ENCODE measurements at regions not wholly inside any gene's neighbourhood (a gene's known extent, or its start where the extent isn't known, plus 50 kb on each side); places are given as distances from the start of the nearest gene placed in this dataset.

DNA sequence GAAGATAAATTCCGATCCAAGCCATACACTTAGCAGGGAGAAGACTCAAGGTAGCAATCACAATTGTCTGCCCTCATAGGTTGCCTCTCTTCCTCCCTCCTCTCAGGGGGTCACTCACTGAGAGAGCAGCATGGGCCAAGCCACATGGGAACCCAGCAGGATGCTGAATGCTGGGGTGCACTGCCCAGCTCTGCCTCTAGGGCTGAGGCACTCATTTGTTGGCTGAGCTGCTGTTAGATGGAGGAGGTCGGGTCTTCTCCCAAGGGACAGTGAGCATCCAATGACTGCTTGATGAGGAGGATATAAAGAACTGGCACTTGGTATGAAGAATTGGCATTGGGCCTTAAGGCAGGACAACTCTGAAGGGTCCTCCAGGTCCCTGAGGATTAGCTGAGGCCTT is 418.8 kb downstream of the SIPA1L2 start:
- no peak overlapping the region for H3K9ac ChIP-seq (ENCODE audit: low read length)
- no peaks in the 10 kb centered on the region for H3K79me2 ChIP-seq (ENCODE audit: low read length)
- DNase-seq = peak; percentile 71

DNA sequence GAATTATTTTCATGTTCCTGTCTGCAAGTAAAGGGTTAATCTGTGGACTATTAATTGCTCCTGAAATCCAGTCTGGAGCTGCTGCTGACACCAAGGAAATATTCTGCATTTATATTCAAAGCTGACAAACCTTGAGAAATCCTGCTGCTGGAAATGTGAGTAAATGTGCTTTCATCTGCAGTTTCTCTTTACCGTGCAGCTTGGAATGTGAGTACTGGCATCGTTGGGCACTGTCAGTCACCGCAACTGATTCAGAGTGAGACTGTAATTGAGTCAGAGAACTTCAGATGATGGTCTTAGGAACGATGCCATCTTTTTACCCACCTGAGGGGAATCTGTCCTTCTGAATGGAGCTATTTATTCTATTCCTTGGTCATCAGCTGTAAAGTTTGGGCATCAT is 420.6 kb downstream of the SIPA1L2 start:
- no peak for DNase-seq
- no peaks in the 10 kb centered on the region for H3K9me3 ChIP-seq (ENCODE audit: low read length)
- no peaks in the 10 kb centered on the region for H3K36me3 ChIP-seq (ENCODE audit: insufficient read depth, low read length)
- H3K9me2 ChIP-seq (replicated peaks; ENCODE audit: insufficient read depth, low read length) = no peaks in the 10 kb centered on the region
- no peak overlapping the region for H3K4me2 ChIP-seq (ENCODE audit: low read depth, low read length, poor library complexity, severe bottlenecking)
- H3K4me3 ChIP-seq (ENCODE audit: low read length) = no peak overlapping the region
- no peak overlapping the region for H3K27ac ChIP-seq (ENCODE audit: low read length)
- H2AFZ ChIP-seq (ENCODE audit: low read length) = no peak overlapping the region
- no peak overlapping the region for H3K9ac ChIP-seq (ENCODE audit: low read length)
- H3K79me2 ChIP-seq (ENCODE audit: low read length) = no peaks in the 10 kb centered on the region
- no peaks in the 10 kb centered on the region for H4K20me1 ChIP-seq (ENCODE audit: insufficient read depth, low read depth, low read length)
- no peaks in the 10 kb centered on the region for H3K4me1 ChIP-seq (ENCODE audit: low read length)
- H3K27me3 ChIP-seq (ENCODE audit: low read length) = no peaks in the 10 kb centered on the region

More for the DNA sequence above, 418.8 kb downstream of the SIPA1L2 start:
- no peaks in the 10 kb centered on the region for H3K9me2 ChIP-seq (replicated peaks; ENCODE audit: insufficient read depth, low read length)
- H2AFZ ChIP-seq (ENCODE audit: low read length) = no peak overlapping the region
- no peak overlapping the region for H3K4me3 ChIP-seq (ENCODE audit: low read length)
- no peaks in the 10 kb centered on the region for H3K4me1 ChIP-seq (ENCODE audit: low read length)
- no peaks in the 10 kb centered on the region for H3K36me3 ChIP-seq (ENCODE audit: insufficient read depth, low read length)
- H3K27ac ChIP-seq (ENCODE audit: low read length) = no peak overlapping the region
- no peaks in the 10 kb centered on the region for H3K9me3 ChIP-seq (ENCODE audit: low read length)
- no peak overlapping the region for H3K4me2 ChIP-seq (ENCODE audit: low read depth, low read length, poor library complexity, severe bottlenecking)
- no peaks in the 10 kb centered on the region for H4K20me1 ChIP-seq (ENCODE audit: insufficient read depth, low read depth, low read length)
- H3K27me3 ChIP-seq (ENCODE audit: low read length) = no peaks in the 10 kb centered on the region

DNA sequence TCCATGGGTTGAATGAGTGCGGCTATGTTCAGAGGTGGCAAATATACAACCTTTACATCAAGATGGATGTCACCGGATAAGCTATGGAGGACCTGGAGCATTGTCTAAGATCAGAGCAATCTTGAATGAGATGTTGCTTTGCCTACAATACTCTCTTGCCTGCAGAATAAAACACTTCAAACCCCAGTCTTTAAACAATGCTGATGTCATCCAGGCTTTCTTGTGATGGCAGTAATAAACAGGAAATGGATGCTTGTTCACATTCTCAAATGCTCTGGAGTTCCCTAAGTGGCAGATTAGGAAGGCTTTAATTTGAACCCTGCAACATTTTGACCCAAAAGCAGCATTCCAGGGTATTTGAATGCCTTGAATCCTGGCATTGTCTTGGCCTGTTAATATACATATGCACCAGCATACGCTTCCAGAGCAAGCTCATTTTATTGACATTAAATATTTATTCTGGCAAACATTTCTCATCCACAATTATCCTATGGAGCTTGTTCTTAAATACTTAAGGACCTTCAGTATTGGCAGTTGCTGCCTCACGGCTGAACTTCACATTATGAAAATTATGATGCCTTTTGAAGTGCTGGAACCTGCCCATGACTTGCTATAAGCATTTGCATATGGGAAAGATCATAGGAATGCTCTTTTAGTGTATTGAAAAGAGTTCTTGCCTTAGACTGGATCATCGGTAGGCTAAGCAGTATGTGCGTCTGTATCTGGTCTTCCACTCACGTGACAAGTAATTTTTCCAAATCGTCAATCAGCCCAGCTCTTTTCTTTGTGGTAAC is 422.7 kb downstream of the SIPA1L2 start:
- H3K9me3 ChIP-seq (ENCODE audit: low read length) = no peaks in the 10 kb centered on the region
- DNase-seq = no peak

DNA sequence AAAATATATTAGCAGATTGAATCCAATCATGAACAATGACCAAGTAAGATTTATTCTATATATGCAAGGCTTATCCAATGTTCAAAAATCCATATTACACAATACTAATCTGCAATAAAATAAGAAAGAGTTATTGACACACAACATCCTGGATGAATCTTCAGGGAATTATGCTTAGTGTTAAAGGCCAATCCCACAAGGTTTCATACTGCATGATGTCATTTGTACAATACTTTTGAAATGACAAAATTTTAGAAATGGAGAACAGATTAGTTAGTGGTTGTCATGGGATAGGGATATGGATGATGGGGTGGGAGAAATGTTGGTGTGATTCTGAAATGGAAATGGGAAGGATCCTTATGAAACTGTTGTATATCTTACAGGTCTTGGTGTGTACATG is 425.7 kb downstream of the SIPA1L2 start:
- no peak overlapping the region for H2AFZ ChIP-seq (ENCODE audit: low read length)
- H3K9me3 ChIP-seq (ENCODE audit: low read length) = no peaks in the 10 kb centered on the region
- no peak for DNase-seq
- H3K9me2 ChIP-seq (replicated peaks; ENCODE audit: insufficient read depth, low read length) = no peaks in the 10 kb centered on the region
- no peaks in the 10 kb centered on the region for H3K4me1 ChIP-seq (ENCODE audit: low read length)
- no peak overlapping the region for H3K27ac ChIP-seq (ENCODE audit: low read length)
- no peak overlapping the region for H3K4me3 ChIP-seq (ENCODE audit: low read length)
- no peaks in the 10 kb centered on the region for H4K20me1 ChIP-seq (ENCODE audit: insufficient read depth, low read depth, low read length)
- no peak overlapping the region for H3K9ac ChIP-seq (ENCODE audit: low read length)
- H3K36me3 ChIP-seq (ENCODE audit: insufficient read depth, low read length) = no peaks in the 10 kb centered on the region
- no peaks in the 10 kb centered on the region for H3K27me3 ChIP-seq (ENCODE audit: low read length)
- no peak overlapping the region for H3K4me2 ChIP-seq (ENCODE audit: low read depth, low read length, poor library complexity, severe bottlenecking)
- H3K79me2 ChIP-seq (ENCODE audit: low read length) = no peaks in the 10 kb centered on the region

More for the DNA sequence above, 422.7 kb downstream of the SIPA1L2 start:
- Histone ChIP-seq H3K9me2 (replicated peaks; ENCODE audit: insufficient read depth, low read length) (no peaks in the 10 kb centered on the region), H4K20me1 (ENCODE audit: insufficient read depth, low read depth, low read length) (no peaks in the 10 kb centered on the region), H3K4me3 (ENCODE audit: low read length) (no peak overlapping the region), H3K27ac (ENCODE audit: low read length) (no peak overlapping the region), H3K27me3 (ENCODE audit: low read length) (no peaks in the 10 kb centered on the region), H3K79me2 (ENCODE audit: low read length) (no peaks in the 10 kb centered on the region), H3K4me1 (ENCODE audit: low read length) (no peaks in the 10 kb centered on the region), H2AFZ (ENCODE audit: low read length) (no peak overlapping the region), H3K9ac (ENCODE audit: low read length) (no peak overlapping the region), H3K36me3 (ENCODE audit: insufficient read depth, low read length) (no peaks in the 10 kb centered on the region), H3K4me2 (ENCODE audit: low read depth, low read length, poor library complexity, severe bottlenecking) (no peak overlapping the region)

DNA sequence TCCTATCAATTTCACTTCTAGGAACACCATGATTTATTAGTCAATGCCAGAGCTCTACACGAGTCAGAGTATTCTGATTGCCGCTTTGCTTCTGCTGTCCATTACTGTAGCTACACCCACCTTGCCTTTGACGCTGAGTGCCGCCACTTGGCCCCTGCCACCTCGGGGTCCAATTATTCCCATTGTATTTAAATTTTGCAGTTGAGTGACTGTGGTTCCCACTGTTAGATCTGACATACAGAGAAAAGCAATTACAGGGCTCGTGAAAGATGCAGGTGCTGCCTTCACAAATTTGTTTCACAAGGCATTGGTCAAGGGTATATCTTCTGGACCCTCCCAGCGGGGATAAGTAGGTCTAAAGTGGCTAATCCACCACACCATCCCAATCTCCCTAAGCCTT is 428.9 kb downstream of the SIPA1L2 start:
- H3K9ac ChIP-seq (ENCODE audit: low read length) = no peak overlapping the region
- H3K4me1 ChIP-seq (ENCODE audit: low read length) = no peaks in the 10 kb centered on the region
- no peaks in the 10 kb centered on the region for H3K9me2 ChIP-seq (replicated peaks; ENCODE audit: insufficient read depth, low read length)
- no peak overlapping the region for H2AFZ ChIP-seq (ENCODE audit: low read length)
- no peak overlapping the region for H3K4me3 ChIP-seq (ENCODE audit: low read length)
- H3K79me2 ChIP-seq (ENCODE audit: low read length) = no peaks in the 10 kb centered on the region
- H3K4me2 ChIP-seq (ENCODE audit: low read depth, low read length, poor library complexity, severe bottlenecking) = no peak overlapping the region
- H3K27ac ChIP-seq (ENCODE audit: low read length) = no peak overlapping the region
- no peaks in the 10 kb centered on the region for H3K36me3 ChIP-seq (ENCODE audit: insufficient read depth, low read length)
- no peaks in the 10 kb centered on the region for H4K20me1 ChIP-seq (ENCODE audit: insufficient read depth, low read depth, low read length)
- no peak for DNase-seq
- H3K27me3 ChIP-seq (ENCODE audit: low read length) = no peaks in the 10 kb centered on the region
- no peaks in the 10 kb centered on the region for H3K9me3 ChIP-seq (ENCODE audit: low read length)

DNA sequence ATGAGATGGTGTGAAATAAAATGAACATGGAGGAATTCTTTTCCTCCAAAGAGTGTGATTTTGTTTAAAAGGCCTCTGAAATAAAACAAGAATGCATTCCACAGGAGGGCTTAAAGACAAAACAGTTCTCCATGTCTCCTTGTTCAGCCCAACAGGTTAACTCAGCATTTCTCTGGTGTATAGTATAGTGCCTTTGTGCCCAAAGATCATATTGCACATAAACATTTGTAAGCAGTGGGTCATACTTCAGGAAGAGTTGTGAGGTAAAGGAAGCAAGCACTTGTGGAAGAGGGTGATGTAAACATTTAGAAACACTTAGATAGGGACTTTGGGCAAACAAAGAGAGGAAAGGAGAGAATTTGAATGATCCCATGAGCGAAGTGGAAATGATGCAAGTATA is 433.9 kb downstream of the SIPA1L2 start:
- no peak overlapping the region for H3K9ac ChIP-seq (ENCODE audit: low read length)
- H3K9me2 ChIP-seq (replicated peaks; ENCODE audit: insufficient read depth, low read length) = no peaks in the 10 kb centered on the region
- no peaks in the 10 kb centered on the region for H3K27me3 ChIP-seq (ENCODE audit: low read length)
- no peaks in the 10 kb centered on the region for H3K36me3 ChIP-seq (ENCODE audit: insufficient read depth, low read length)
- no peak for DNase-seq
- H3K79me2 ChIP-seq (ENCODE audit: low read length) = no peaks in the 10 kb centered on the region
- H3K27ac ChIP-seq (ENCODE audit: low read length) = no peak overlapping the region
- no peak overlapping the region for H2AFZ ChIP-seq (ENCODE audit: low read length)
- H3K4me1 ChIP-seq (ENCODE audit: low read length) = no peaks in the 10 kb centered on the region
- no peaks in the 10 kb centered on the region for H4K20me1 ChIP-seq (ENCODE audit: insufficient read depth, low read depth, low read length)
- no peak overlapping the region for H3K4me2 ChIP-seq (ENCODE audit: low read depth, low read length, poor library complexity, severe bottlenecking)
- H3K4me3 ChIP-seq (ENCODE audit: low read length) = no peak overlapping the region
- no peaks in the 10 kb centered on the region for H3K9me3 ChIP-seq (ENCODE audit: low read length)

DNA sequence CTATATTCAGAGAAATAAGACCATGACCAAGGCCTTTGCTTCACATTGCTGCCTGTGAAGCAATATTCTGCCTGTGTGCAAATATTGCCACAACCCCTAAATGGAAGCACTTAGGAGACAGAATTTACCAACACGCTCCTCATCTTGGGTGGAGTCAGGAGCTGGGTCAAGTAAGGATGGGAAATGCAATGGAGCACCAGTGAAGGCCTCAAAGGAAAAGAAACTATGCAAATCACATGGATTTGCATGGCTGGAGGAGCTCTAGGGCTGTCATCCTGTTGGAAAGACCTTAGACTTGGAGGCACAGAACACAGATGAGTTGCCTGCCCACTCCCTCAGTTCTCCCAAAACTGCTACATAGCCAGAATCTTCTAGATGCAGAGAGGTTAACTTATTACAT is 435.5 kb downstream of the SIPA1L2 start:
- DNase-seq = no peak
- H3K9me2 ChIP-seq (replicated peaks; ENCODE audit: insufficient read depth, low read length) = no peaks in the 10 kb centered on the region
- H3K36me3 ChIP-seq (ENCODE audit: insufficient read depth, low read length) = no peaks in the 10 kb centered on the region
- no peaks in the 10 kb centered on the region for H3K9me3 ChIP-seq (ENCODE audit: low read length)
- no peak overlapping the region for H2AFZ ChIP-seq (ENCODE audit: low read length)
- H3K4me1 ChIP-seq (ENCODE audit: low read length) = no peaks in the 10 kb centered on the region
- H3K27me3 ChIP-seq (ENCODE audit: low read length) = no peaks in the 10 kb centered on the region; the same call in 1 of the 2 replicates
- H3K27ac ChIP-seq (ENCODE audit: low read length) = no peak overlapping the region
- H3K79me2 ChIP-seq (ENCODE audit: low read length) = no peaks in the 10 kb centered on the region
- no peak overlapping the region for H3K4me3 ChIP-seq (ENCODE audit: low read length)
- H3K4me2 ChIP-seq (ENCODE audit: low read depth, low read length, poor library complexity, severe bottlenecking) = no peak overlapping the region
- H3K9ac ChIP-seq (ENCODE audit: low read length) = no peak overlapping the region
- no peaks in the 10 kb centered on the region for H4K20me1 ChIP-seq (ENCODE audit: insufficient read depth, low read depth, low read length)

DNA sequence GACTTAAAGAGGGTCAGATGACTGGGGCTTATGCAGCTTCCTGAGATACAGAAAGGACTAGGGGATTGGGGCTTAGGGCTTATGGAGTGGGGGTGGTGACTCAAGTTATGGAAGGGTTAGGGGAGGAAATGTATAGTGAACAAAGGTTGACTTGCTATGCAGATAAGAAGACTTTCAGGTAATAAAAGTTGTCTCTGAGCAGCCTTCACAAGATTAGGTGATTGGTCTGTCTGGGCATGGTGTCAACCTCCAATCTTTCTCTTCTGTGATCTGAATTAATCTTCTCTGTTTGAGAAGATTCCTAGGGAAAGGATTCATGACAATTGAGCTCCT is 436.5 kb downstream of the SIPA1L2 start:
- no peaks in the 10 kb centered on the region for H3K9me3 ChIP-seq (ENCODE audit: low read length)
- no peaks in the 10 kb centered on the region for H3K36me3 ChIP-seq (ENCODE audit: insufficient read depth, low read length)
- no peak overlapping the region for H3K4me3 ChIP-seq (ENCODE audit: low read length)
- no peak for DNase-seq
- H3K27ac ChIP-seq (ENCODE audit: low read length) = no peak overlapping the region
- no peak overlapping the region for H3K9ac ChIP-seq (ENCODE audit: low read length)
- H3K79me2 ChIP-seq (ENCODE audit: low read length) = no peaks in the 10 kb centered on the region
- no peaks in the 10 kb centered on the region for H3K9me2 ChIP-seq (replicated peaks; ENCODE audit: insufficient read depth, low read length)
- H4K20me1 ChIP-seq (ENCODE audit: insufficient read depth, low read depth, low read length) = no peaks in the 10 kb centered on the region
- no peaks in the 10 kb centered on the region; the same call in 1 of the 2 replicates for H3K27me3 ChIP-seq (ENCODE audit: low read length)
- H2AFZ ChIP-seq (ENCODE audit: low read length) = no peak overlapping the region
- no peaks in the 10 kb centered on the region for H3K4me1 ChIP-seq (ENCODE audit: low read length)
- no peak overlapping the region for H3K4me2 ChIP-seq (ENCODE audit: low read depth, low read length, poor library complexity, severe bottlenecking)
